GM19035 (cell line): ENCODE measurements at regions not wholly inside any gene's neighbourhood (a gene's known extent, or its start where the extent isn't known, plus 50 kb on each side); places are given as distances from the start of the nearest gene placed in this dataset.
"Not testable (repeated sequence)": the region's sequence is repeated elsewhere in the genome, so short reads cannot be mapped to it uniquely, and the experiment has no call there.

Experiments used
- ATAC-seq: cut with Tn5 transposase; IDR thresholded peaks from one replicate; pipeline ENCODE4 v1.9.1; 2021; ENCODE audit not compliant: unreplicated experiment

- no peak for ATAC-seq
Measured at GRCh38 chr13:89150362-89150761, 1479.2 kb downstream of the SLITRK5 start.

DNA sequence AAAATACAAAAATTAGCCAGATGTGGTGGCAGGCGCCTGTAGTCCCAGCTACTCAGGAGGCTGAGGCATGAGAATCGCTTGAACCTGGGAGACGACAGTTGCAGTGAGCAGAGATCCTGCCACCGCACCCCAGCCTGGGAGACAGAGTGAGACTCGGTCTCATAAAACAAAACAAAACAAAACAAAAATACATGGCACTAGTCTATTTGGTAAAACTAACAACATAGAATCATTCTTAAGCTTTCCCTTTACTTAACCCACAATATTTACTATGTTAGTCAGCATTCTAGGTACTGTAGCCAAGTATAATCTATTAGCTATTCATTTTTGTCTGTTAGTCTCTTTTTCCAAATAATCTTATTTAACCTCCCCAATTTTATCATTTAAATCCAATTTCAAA, 1482.8 kb downstream of the SLITRK5 start:
- no peak for ATAC-seq

- ATAC-seq: no peak
Measured at GRCh38 chr13:89163096-89163495, 1491.9 kb downstream of the SLITRK5 start.

- ATAC-seq: no peak
Measured at GRCh38 chr13:89165685-89166084, 1494.5 kb downstream of the SLITRK5 start.

- no peak for ATAC-seq
Measured at GRCh38 chr13:89169951-89170350, 1498.8 kb downstream of the SLITRK5 start.

DNA sequence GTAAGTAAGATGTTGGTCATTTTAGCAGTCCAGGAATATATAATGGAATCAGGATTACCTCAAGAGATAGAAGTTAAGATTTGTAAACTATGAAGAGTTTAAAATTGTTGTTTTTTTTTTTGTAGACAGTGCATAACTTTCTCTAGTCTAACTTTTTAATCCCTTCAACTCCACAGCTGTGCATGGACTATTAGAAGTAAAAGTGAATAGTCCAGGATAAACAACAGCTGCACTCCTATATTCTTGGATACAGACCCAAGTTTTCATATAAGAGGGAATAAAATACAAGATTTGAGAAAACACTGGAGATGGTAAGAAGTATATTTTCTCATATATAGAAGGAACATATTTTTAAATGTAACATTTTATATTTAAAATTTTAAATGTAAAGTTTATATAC, 1509.9 kb downstream of the SLITRK5 start:
- ATAC-seq: no peak

DNA sequence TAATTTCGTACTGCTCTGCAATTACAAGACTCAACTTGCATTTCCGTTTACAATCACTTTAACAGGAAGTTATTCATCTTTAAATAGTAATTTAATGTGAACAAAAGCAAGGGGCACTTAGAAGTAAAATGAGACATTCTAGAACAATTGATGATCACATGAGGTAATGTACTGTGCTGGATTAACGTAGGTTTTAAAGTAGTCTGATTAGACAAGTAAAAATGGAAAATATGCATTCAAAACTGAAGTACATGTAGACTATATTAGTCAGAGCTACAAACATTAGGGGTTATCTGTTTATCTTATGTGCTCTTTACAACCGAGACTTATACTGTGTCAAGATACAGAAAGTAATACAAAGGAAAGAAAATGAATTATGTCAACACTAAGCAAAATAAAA, 1528.0 kb downstream of the SLITRK5 start:
- no peak for ATAC-seq

GRCh38 chr13:89204435-89204834, 1533.3 kb downstream of the SLITRK5 start:
- ATAC-seq: no peak

DNA sequence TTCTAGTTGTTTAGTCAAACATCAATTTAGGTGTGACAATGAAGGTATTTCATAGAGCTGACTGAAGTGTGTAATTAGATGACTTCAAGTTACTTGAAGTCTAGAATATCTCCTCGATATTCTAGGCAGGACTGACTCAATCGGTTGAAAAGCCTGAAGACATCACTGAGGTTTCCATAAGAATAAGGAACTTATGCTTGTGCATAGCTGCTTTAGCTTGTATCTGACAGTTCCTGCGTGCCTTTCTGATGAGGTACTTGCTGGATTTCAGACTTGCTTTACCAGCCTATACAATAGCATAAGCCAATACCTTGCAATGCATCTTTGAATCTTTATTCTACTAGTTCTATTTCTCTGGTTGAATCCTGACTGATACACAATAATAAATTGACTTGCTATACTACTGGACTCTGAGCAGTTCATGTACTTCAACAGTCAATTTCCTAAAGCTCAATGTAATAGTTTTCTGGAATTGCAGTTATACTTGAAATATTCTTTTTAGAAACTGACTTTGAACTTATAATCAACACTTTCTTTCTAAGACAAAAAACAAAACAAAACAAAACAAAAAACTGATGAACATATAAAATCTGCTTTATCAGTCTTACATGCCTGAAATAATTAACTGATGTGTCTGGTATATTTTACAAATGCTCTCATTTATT, 1534.8 kb downstream of the SLITRK5 start:
- ATAC-seq: no peak

DNA sequence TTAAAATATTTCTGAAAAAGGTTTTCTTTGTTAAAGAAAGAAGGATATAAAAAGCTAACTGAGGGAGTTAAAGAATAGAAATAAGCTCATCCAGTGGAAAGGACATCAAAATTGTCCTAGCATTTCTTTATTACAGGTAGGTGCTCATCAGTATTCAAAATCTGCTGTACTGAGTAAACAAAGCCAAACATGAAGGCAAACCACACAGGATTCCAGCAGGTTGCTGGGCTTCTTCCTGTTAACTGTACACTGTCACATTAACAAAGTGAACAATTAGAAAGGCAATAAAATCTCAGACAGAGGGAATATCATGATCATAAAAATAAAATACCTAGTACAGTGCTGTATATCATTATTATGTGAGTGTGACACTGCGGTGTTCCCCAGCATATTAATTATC, 1541.0 kb downstream of the SLITRK5 start:
- no peak for ATAC-seq

- ATAC-seq: no peak
Measured at GRCh38 chr13:89214185-89214584, 1543.0 kb downstream of the SLITRK5 start.

- ATAC-seq: not testable (repeated sequence)
Measured at GRCh38 chr13:89215319-89215718, 1544.1 kb downstream of the SLITRK5 start.

DNA sequence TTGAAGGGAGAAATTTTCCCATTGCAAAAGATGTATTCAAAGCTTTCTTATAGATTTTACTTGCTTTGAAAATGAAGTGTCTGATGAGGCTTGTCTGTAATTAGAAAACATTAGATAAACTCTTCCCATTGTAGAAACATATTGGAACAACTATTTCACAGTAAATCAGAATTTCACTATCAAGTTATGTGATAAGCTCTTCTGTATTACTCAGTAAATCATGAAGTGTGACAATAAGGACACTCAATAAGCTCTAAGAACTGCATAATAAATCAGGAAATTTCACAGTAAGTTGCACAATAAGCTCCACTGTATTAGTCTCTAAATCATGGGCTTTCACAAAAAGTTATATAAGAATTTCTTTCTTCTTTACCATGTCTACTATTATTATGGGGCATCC, 1546.6 kb downstream of the SLITRK5 start:
- ATAC-seq: no peak

DNA sequence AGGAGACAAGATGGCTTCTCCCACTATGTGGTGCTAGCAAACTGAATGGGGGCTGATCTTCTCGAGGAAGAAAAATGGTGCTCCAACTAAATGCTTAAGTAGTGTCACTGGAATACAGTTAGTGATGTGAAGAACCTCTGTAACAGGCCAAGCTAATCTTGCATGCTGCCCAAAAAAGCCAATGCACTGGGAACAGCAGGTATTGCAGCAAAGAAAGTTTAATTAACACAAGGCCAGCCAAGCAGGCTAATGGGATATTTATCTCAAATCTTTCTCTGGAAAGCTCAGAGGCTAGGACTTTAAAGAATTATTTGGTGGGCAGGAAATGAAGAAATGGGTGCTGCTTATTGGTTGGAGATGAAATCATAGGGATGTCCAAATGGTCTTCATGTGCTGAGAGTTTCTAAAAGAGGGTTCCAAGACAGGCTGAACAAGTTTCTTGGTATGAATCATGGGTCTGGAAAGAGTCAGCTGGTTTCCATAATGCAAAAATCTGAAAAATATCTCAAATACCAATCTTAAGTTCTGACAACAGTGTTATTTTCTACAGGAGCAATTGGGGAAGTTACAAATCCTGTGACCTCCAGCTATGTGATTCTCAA, 1550.5 kb downstream of the SLITRK5 start:
- no peak for ATAC-seq

GRCh38 chr13:89227356-89227755, 1556.2 kb downstream of the SLITRK5 start:
- no peak for ATAC-seq

GRCh38 chr13:89238496-89238895, 1567.3 kb downstream of the SLITRK5 start:
- ATAC-seq: no peak

DNA sequence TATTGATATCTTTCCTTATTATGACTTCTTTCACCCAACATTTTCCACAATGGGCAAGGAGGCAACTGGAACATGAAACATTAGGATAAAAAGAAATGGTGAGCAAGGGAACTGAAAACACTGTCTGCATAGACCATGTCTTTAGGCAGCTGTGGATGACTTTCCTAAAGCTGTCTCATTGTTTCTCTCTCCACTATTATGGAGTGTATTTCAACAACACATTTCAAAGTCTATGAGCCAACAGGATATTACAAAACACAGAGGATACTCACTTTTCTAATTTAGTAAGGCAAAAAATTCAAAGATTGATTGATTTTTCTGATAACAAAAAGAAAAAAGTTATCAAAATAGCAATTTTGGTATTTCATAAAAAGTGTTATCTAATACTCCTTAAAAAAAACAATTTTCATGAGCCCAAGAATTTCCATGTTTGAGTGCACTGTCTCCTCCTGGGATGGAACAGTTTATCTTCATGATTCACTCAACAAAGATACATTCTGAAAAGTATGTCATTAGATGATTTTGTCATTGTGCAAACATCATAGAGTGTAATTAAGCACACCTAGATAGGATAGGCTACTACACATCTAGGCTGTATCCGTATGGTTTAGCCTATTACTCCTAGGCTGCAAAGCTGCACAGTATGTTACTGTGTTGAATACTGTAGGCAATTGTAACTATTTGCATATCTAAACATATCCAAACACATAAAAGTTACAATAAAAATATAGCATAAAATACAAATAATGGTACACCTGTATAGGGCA, 1568.4 kb downstream of the SLITRK5 start:
- no peak for ATAC-seq

DNA sequence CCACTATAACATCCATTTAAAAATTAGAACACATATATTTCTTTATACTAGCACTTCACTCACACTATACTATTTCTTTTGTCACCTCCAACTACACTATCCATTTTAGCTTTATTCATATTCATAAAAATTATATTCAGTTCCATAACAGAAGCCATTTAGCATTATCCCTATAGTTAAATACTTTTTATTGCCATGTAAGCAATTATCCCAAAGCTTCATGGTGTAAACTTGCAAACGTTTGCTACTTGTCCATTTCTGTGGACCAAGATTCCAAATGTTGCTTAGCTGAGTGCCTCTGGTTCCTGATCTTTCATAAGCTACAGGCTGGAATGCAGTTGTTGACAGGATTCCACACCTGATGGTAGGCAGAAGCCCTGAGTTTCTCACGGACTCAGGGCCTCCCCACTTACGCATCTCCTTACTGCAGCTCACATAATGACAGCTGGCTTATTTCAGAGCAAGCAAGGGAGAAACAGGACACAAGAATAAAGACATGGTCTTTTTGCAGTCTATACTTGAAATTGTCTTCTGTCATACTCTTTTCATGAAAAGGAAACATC, 1584.8 kb downstream of the SLITRK5 start:
- ATAC-seq: no peak

DNA sequence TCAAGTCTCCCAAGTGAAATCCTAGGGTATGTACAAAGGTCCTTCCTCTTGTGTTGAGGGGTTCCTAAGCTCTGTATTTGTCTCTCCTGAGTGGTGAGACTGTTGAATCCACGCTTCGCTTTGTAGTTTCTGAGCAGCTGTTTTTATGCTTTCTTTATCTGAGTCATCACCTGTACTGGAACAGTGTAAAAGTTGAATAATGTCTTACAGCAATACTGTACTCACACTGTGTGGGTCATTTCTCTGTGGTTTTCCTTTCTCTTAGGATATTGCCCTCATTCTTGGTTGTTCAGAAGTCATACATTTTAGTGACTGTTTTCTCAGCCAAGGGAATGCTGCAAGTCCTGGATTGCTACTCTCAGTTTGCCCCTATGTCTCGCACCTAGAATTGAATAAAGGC, 1596.6 kb downstream of the SLITRK5 start:
- no peak for ATAC-seq

DNA sequence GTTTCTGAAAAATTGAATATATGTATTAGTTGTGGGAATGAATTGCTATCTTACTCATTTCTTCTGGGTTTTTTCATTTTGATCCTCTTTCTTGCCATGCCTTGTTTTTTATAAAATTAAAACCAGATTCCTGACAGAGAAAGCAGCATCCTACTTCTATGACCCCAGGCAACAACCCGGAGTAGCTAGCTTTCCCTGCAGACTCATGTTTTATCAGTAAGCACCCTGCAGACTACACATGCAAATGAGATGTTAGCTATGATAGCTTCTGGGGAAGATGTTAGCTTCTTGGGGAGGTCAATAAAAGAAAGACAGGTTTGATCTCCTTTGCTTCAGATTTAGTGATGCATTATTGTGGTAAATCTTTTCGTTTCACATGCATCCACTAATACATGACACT, 1598.6 kb downstream of the SLITRK5 start:
- ATAC-seq: no peak

GRCh38 chr13:89270736-89271135, 1599.6 kb downstream of the SLITRK5 start:
- ATAC-seq: no peak

DNA sequence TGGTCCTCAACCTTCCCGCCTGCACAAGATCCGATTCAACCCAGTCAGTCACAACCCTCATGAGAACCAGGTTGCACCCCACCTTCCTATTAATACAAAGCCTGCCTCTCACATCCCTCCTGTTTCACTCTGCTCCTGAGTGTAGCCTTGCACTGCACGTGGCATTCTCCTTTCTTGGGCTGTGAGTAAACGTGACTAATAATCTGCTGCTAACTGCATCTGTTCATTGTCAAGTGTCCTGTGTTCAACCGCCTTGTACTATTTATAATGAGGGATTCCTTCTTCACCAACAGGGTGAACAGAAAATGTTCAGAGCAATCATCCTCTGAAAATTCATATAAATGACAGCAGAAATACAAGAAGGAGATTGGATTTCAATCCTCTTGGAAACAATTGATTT, 1608.2 kb downstream of the SLITRK5 start:
- ATAC-seq: no peak
